ENCODE measurements at regions not wholly inside any gene's neighbourhood (a gene's known extent, or its start where the extent isn't known, plus 50 kb on each side); places are given as distances from the start of the nearest gene placed in this dataset.

DNA sequence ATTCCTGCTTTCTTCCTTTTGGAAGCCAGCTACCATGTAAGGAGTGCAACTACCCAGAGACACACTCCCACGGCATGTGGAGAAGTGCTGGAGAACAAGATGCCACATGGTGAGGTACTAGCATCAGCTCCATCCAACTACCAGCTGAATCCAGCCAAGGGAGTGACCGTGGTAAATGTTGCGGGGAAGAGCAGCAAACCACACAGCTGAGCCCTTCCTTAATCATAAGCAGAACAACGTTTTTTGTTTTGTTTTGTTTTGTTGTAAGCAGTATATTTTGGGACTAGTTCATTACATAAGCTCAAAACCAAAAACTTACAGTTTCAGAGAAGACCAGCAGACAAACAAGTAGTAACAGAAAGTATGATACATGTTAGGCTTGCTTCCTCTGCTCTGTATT lies 212.6 kb upstream of the ATP10A start:
- no peak for ATAC-seq
- FAIRE-seq: no peak
- Histone ChIP-seq H3K27ac (no peak overlapping the region), H3K4me2 (no peak overlapping the region), H3K9me3 (0 out of 3 replicates have a peak, but pooled peaks cover 3% of the 10 kb centered on the region), H3K4me1 (no peaks in the 10 kb centered on the region), H3K4me3 (no peak overlapping the region)
- WGBS (ENCODE audit: missing lambda C conversion rate): 48% methylated on average over 4 of the region's 4 CpGs
- DNase-seq (ENCODE audit: low read depth in 1 of 2, low spot score in 1 of 2): no peak
- TF ChIP-seq FOSB (CRISPR knock-in tag; IDR thresholded peaks at IDR 0.05): no peak
- TF ChIP-seq KDM1A (IDR thresholded peaks at IDR 0.05; ENCODE audit: low read depth): no peak
- TF ChIP-seq, protein P1, sequence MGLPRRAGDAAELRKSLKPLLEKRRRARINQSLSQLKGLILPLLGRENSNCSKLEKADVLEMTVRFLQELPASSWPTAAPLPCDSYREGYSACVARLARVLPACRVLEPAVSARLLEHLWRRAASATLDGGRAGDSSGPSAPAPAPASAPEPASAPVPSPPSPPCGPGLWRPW (IDR thresholded peaks at IDR 0.05): no peak
- TF ChIP-seq, protein P2, sequence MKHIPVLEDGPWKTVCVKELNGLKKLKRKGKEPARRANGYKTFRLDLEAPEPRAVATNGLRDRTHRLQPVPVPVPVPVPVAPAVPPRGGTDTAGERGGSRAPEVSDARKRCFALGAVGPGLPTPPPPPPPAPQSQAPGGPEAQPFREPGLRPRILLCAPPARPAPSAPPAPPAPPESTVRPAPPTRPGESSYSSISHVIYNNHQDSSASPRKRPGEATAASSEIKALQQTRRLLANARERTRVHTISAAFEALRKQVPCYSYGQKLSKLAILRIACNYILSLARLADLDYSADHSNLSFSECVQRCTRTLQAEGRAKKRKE (CRISPR knock-in tag; IDR thresholded peaks at IDR 0.05; ENCODE audit: low read depth): no peak
- TF ChIP-seq, protein P3, sequence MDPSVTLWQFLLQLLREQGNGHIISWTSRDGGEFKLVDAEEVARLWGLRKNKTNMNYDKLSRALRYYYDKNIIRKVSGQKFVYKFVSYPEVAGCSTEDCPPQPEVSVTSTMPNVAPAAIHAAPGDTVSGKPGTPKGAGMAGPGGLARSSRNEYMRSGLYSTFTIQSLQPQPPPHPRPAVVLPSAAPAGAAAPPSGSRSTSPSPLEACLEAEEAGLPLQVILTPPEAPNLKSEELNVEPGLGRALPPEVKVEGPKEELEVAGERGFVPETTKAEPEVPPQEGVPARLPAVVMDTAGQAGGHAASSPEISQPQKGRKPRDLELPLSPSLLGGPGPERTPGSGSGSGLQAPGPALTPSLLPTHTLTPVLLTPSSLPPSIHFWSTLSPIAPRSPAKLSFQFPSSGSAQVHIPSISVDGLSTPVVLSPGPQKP (IDR thresholded peaks at IDR 0.05; ENCODE audit: low read depth, low read length): no peak
- TF ChIP-seq, protein P4, sequence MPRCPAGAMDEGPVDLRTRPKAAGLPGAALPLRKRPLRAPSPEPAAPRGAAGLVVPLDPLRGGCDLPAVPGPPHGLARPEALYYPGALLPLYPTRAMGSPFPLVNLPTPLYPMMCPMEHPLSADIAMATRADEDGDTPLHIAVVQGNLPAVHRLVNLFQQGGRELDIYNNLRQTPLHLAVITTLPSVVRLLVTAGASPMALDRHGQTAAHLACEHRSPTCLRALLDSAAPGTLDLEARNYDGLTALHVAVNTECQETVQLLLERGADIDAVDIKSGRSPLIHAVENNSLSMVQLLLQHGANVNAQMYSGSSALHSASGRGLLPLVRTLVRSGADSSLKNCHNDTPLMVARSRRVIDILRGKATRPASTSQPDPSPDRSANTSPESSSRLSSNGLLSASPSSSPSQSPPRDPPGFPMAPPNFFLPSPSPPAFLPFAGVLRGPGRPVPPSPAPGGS (IDR thresholded peaks at IDR 0.05): no peak
- TF ChIP-seq RAD21 (conservative IDR thresholded peaks at IDR 0.05 in 1 of 2, IDR thresholded peaks at IDR 0.05 in 1 of 2): no peak
- TF ChIP-seq ZSCAN20 (CRISPR knock-in tag; IDR thresholded peaks at IDR 0.05): no peak
- no peak for TF ChIP-seq RFX5 (IDR thresholded peaks at IDR 0.05)
- no peak for TF ChIP-seq HOXA7 (CRISPR knock-in tag; IDR thresholded peaks at IDR 0.05)
- POLR2A ChIA-PET: no interaction called here
- CTCF ChIA-PET: interaction anchor here (0.6 to 0.9 kb wide), 2 partner anchors 62 to 76 kb away, joined by 3 read pairs; no protein-coding TSS in a partner anchor

DNA sequence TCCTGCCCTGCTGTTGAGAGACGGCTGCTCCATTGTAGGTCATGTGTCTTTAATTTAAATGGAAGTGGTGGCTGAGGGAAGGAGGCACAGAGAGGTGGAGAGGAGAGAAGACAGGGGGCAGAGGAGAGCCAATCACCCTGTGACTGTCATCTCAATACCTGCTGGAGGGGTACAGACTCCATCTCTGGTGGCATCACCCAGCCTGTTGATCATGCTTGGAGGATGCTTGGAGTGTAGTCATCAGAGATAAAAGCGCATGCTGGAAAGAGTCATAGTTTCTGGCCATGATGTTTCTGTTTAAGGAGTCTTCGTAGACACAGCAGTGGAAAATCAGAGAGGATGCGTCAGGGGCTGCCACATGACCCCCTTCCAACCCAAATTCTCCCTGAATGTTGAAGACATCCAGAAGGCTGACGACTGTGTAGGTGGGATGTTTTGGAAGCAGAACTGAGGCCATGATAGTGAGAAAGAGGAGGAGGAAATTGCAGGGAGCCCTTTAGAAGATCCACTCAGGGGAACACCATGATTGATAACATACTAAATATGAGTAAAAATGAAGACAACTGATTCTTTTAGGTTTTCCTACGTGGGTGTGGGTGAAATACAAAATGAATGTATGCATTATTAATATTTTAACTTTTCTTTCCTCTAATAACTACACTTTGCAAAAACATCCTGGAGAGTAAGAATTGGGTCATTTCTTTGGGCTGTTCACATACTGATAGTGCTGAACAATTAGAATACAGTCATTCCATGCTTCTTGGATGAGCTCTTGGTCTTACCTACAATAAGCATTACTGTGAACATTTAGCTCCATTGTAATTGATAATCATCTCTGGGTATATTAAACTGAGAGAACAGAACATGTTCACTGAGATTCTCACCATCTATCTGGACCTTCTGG lies 210.6 kb upstream of the ATP10A start:
- Histone ChIP-seq H3K27ac (no peak overlapping the region), H3K4me2 (no peak overlapping the region), H3K4me3 (no peak overlapping the region), H3K9me3 (0 out of 3 replicates have a peak, but pooled peaks cover 3% of the 10 kb centered on the region), H3K4me1 (no peaks in the 10 kb centered on the region)
- ATAC-seq: no peak
- no peak for FAIRE-seq
- no peak for DNase-seq (ENCODE audit: low read depth in 1 of 2, low spot score in 1 of 2)
- TF ChIP-seq NR3C1 (IDR thresholded peaks at IDR 0.05) (no peak), CBX8 (IDR thresholded peaks at IDR 0.05) (no peak), ZSCAN20 (CRISPR knock-in tag; IDR thresholded peaks at IDR 0.05) (no peak), HDAC2 (IDR thresholded peaks at IDR 0.05) (no peak), MYC (IDR thresholded peaks at IDR 0.05; ENCODE audit: borderline replicate concordance, low read length) (no peak), ZNF302 (CRISPR knock-in tag; IDR thresholded peaks at IDR 0.05) (no peak), KDM1A (IDR thresholded peaks at IDR 0.05; ENCODE audit: low read depth) (no peak), POLR2AphosphoS2 (conservative IDR thresholded peaks at IDR 0.05; ENCODE audit: low read length) (no peak), JUNB (IDR thresholded peaks at IDR 0.05) (no peak), KDM5A (IDR thresholded peaks at IDR 0.05) (no peak), HEYL (CRISPR knock-in tag; IDR thresholded peaks at IDR 0.05) (no peak), JUN (IDR thresholded peaks at IDR 0.05) (no peak), CHD4 (IDR thresholded peaks at IDR 0.05; ENCODE audit: borderline replicate concordance) (no peak)
- TF ChIP-seq, protein P4 (IDR thresholded peaks at IDR 0.05): no peak
- TF ChIP-seq, protein P5, sequence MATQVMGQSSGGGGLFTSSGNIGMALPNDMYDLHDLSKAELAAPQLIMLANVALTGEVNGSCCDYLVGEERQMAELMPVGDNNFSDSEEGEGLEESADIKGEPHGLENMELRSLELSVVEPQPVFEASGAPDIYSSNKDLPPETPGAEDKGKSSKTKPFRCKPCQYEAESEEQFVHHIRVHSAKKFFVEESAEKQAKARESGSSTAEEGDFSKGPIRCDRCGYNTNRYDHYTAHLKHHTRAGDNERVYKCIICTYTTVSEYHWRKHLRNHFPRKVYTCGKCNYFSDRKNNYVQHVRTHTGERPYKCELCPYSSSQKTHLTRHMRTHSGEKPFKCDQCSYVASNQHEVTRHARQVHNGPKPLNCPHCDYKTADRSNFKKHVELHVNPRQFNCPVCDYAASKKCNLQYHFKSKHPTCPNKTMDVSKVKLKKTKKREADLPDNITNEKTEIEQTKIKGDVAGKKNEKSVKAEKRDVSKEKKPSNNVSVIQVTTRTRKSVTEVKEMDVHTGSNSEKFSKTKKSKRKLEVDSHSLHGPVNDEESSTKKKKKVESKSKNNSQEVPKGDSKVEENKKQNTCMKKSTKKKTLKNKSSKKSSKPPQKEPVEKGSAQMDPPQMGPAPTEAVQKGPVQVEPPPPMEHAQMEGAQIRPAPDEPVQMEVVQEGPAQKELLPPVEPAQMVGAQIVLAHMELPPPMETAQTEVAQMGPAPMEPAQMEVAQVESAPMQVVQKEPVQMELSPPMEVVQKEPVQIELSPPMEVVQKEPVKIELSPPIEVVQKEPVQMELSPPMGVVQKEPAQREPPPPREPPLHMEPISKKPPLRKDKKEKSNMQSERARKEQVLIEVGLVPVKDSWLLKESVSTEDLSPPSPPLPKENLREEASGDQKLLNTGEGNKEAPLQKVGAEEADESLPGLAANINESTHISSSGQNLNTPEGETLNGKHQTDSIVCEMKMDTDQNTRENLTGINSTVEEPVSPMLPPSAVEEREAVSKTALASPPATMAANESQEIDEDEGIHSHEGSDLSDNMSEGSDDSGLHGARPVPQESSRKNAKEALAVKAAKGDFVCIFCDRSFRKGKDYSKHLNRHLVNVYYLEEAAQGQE (IDR thresholded peaks at IDR 0.05): no peak
- TF ChIP-seq, protein P6, sequence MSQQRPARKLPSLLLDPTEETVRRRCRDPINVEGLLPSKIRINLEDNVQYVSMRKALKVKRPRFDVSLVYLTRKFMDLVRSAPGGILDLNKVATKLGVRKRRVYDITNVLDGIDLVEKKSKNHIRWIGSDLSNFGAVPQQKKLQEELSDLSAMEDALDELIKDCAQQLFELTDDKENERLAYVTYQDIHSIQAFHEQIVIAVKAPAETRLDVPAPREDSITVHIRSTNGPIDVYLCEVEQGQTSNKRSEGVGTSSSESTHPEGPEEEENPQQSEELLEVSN (IDR thresholded peaks at IDR 0.05; ENCODE audit: borderline replicate concordance, low read depth): no peak
- ChIA-PET CTCF (no interaction called here), POLR2A (no interaction called here)
- WGBS (ENCODE audit: missing lambda C conversion rate): 16% methylated on average over 6 of the region's 6 CpGs

Data from A549 (cell line).